ENCODE measurements at regions not wholly inside any gene's neighbourhood (a gene's known extent, or its start where the extent isn't known, plus 50 kb on each side); places are given as distances from the start of the nearest gene placed in this dataset.
A peak's percentile ranks its signal among the peaks of the same experiment; 100 is the strongest.

GRCh38 chr4:162841753-162842152, 324.9 kb downstream of the NAF1 start:
- no TSS peak for BruUV-seq (replicated peaks)

More at GRCh38 chr4:162841753-162842152, 324.9 kb downstream of the NAF1 start:
- no peaks in the 10 kb centered on the region for H3K4me1 ChIP-seq (ENCODE audit: control insufficient read depth, insufficient read depth, low read length)
- CTCF ChIA-PET, result no interaction called here
- H3K27me3 ChIP-seq (replicated peaks in 1 of 2; ENCODE audit: control insufficient read depth in 2 of 2, insufficient read depth in 2 of 2, low read length in 1 of 2), result no peaks in the 10 kb centered on the region
- in situ Hi-C loops (cut with MboI), result no loop called here
- H3K9me3 ChIP-seq (replicated peaks; ENCODE audit: control insufficient read depth, insufficient read depth, low read length), result no peaks in the 10 kb centered on the region
- no peak overlapping the region for H3K4me2 ChIP-seq (ENCODE audit: control insufficient read depth, insufficient read depth)
- no peaks in the 10 kb centered on the region for H3K36me3 ChIP-seq (ENCODE audit: control insufficient read depth in 2 of 2, insufficient read depth in 2 of 2, low read length in 1 of 2)
- RAD21 ChIA-PET (ENCODE audit: unreplicated experiment), result no interaction called here
- H2AFZ ChIP-seq (ENCODE audit: control insufficient read depth, low read depth, low read length), result no peak overlapping the region
- no peak overlapping the region for H3K27ac ChIP-seq (ENCODE audit: control insufficient read depth, insufficient read depth)
- SMC1A ChIA-PET (ENCODE audit: uncharacterized antibody, unreplicated experiment), result interaction anchor here (0.7 kb wide), 1 partner anchor 692 kb away, joined by 4 read pairs; no protein-coding TSS in a partner anchor
- TF ChIP-seq FOS (IDR thresholded peaks at IDR 0.05; ENCODE audit: borderline replicate concordance, extremely low read depth, insufficient read length), result no peak
- no peak for TF ChIP-seq JUNB (IDR thresholded peaks at IDR 0.05)
- TF ChIP-seq SUPT20H (IDR thresholded peaks at IDR 0.05; ENCODE audit: borderline replicate concordance, control insufficient read depth, low read depth, low read length), result no peak
- no peak for TF ChIP-seq TAF1 (IDR thresholded peaks at IDR 0.05; ENCODE audit: borderline replicate concordance, low read depth, low read length)
- TF ChIP-seq TCF12 (IDR thresholded peaks at IDR 0.05; ENCODE audit: low read depth, low read length), result no peak
- TF ChIP-seq RAD21 (IDR thresholded peaks at IDR 0.05; ENCODE audit: insufficient read depth, low read depth, low read length), result no peak
- no peak for TF ChIP-seq NR2C1 (IDR thresholded peaks at IDR 0.05)
- no peak for TF ChIP-seq ZNF384 (IDR thresholded peaks at IDR 0.05; ENCODE audit: borderline replicate concordance, low read depth, low read length)
- TF ChIP-seq RELA (IDR thresholded peaks at IDR 0.05; ENCODE audit: borderline replicate concordance, partially characterized antibody), result no peak
- TF ChIP-seq CHD4 (IDR thresholded peaks at IDR 0.05), result no peak
- TF ChIP-seq SMAD1 (IDR thresholded peaks at IDR 0.05; ENCODE audit: low read depth, partially characterized antibody), result no peak
- TF ChIP-seq USF1 (IDR thresholded peaks at IDR 0.05; ENCODE audit: borderline replicate concordance, extremely low read length, insufficient read depth, low read depth, low read length), result no peak
- no peak for TF ChIP-seq BCL3 (IDR thresholded peaks at IDR 0.05; ENCODE audit: borderline replicate concordance, insufficient read depth, low read depth, low read length, poor library complexity, severe bottlenecking)
- TF ChIP-seq MXI1 (IDR thresholded peaks at IDR 0.05; ENCODE audit: low read depth, low read length), result no peak
- TF ChIP-seq ZNF622 (IDR thresholded peaks at IDR 0.05), result no peak
- POLR2A ChIA-PET, result no interaction called here
- ATAC-seq, result no peak
- intact Hi-C loops (cut with micrococcal nuclease; ENCODE audit: unreplicated experiment), result no loop called here
- H4K20me1 ChIP-seq (ENCODE audit: control insufficient read depth, insufficient read depth), result no peaks in the 10 kb centered on the region
- no peak overlapping the region for H3K4me3 ChIP-seq
- no peaks in the 10 kb centered on the region for H3K79me2 ChIP-seq (ENCODE audit: control insufficient read depth, insufficient read depth, low read length)
- 0% methylated on average over 1 of the region's 1 CpG for WGBS (ENCODE audit: insufficient coverage, insufficient replicate concordance, low lambda C conversion rate, missing lambda C conversion rate)
- DNase-seq (ENCODE audit: low read depth, low spot score), result no peak
- H3K9ac ChIP-seq (ENCODE audit: control insufficient read depth, insufficient read depth, low read length), result no peak overlapping the region
- FAIRE-seq, result peak; percentile 23

Measured in GM12878 (cell line).